ENCODE measurements at regions not wholly inside any gene's neighbourhood (a gene's known extent, or its start where the extent isn't known, plus 50 kb on each side); places are given as distances from the start of the nearest gene placed in this dataset.

GRCh38 chr9:87307848-87308247 lies 189.8 kb upstream of the DAPK1 start:
- TF ChIP-seq JUNB (IDR thresholded peaks at IDR 0.05; ENCODE audit: unreplicated experiment) = no peak
- TF ChIP-seq NANOG (IDR thresholded peaks at IDR 0.05; ENCODE audit: borderline replicate concordance) = no peak
- no peak for TF ChIP-seq CTCF (conservative IDR thresholded peaks at IDR 0.05; ENCODE audit: low read depth in 2 of 2)
